DND-41 (cell line): ENCODE measurements at regions not wholly inside any gene's neighbourhood (a gene's known extent, or its start where the extent isn't known, plus 50 kb on each side); places are given as distances from the start of the nearest gene placed in this dataset.

Experiments
- ATAC-seq: fragments of 200-7000 bp; cut with Tn5 transposase; 3 replicates; pipeline ENCODE4 v1.9.1; 2021; ENCODE audit warnings: low read depth; ENCODE audit not compliant: insufficient read depth
- DNase-seq: peaks from one replicate; pipeline ENCODE4 v3.0.0-alpha.2; 2020
- H2AFZ ChIP-seq: 2 replicates; pipeline ENCODE4 v1.6.0; 2012; ENCODE audit warnings: low read depth, low read length
- H3K27ac ChIP-seq: 2 replicates; pipeline ENCODE4 v1.5.1; 2012; ENCODE audit warnings: low read length, inconsistent platforms
- H3K27me3 ChIP-seq: fragments of 200-600 bp; sonication (generic); 2 replicates; pipeline ENCODE4 v1.6.0; 2012; ENCODE audit warnings: low read length, mild to moderate bottlenecking, inconsistent platforms; ENCODE audit not compliant: insufficient read depth, poor library complexity
- H3K36me3 ChIP-seq: 2 replicates; pipeline ENCODE4 v1.5.1; 2012; ENCODE audit warnings: low read length, inconsistent platforms; ENCODE audit not compliant: insufficient read depth
- H3K4me1 ChIP-seq: 2 replicates; pipeline ENCODE4 v1.5.1; 2012; ENCODE audit warnings: mild to moderate bottlenecking, low read length; ENCODE audit not compliant: insufficient read depth
- H3K4me2 ChIP-seq: 2 replicates; pipeline ENCODE4 v1.6.0; 2012; ENCODE audit warnings: mild to moderate bottlenecking, moderate library complexity, low read length, inconsistent platforms; ENCODE audit not compliant: insufficient read depth
- H3K4me3 ChIP-seq, 2 experiments: fragments of 200-600 bp in 1 of 2; shearing (Covaris generic) in 1 of 2; 2 replicates each; pipeline ENCODE4 v1.5.1; 2012 to 2016; ENCODE audit warnings: inconsistent platforms in 2 of 2, low read length in 2 of 2, mild to moderate bottlenecking in 2 of 2, low read depth in 1 of 2, moderate library complexity in 1 of 2
- H3K79me2 ChIP-seq: 2 replicates; pipeline ENCODE4 v1.6.0; 2012; ENCODE audit warnings: low read length, inconsistent platforms; ENCODE audit not compliant: insufficient read depth
- H3K9ac ChIP-seq: 2 replicates; pipeline ENCODE4 v1.6.0; 2012; ENCODE audit warnings: low read depth, mild to moderate bottlenecking, inconsistent platforms, low read length, moderate library complexity
- H3K9me3 ChIP-seq: 2 replicates; pipeline ENCODE4 v1.5.1; 2012; ENCODE audit warnings: low read length, moderate library complexity, mild to moderate bottlenecking, inconsistent platforms; ENCODE audit not compliant: insufficient read depth, severe bottlenecking
- H4K20me1 ChIP-seq: 2 replicates; pipeline ENCODE4 v1.6.0; 2012; ENCODE audit warnings: low read length; ENCODE audit not compliant: insufficient read depth
- EZH2 ChIP-seq: IDR thresholded peaks from 3 replicates; pipeline ENCODE4 v1.6.1; 2012; ENCODE audit warnings: borderline replicate concordance, low read depth, mild to moderate bottlenecking, moderate library complexity, low read length, inconsistent platforms; ENCODE audit not compliant: severe bottlenecking
- TF ChIP-seq, protein P1 (sequence below): IDR thresholded peaks from 2 replicates; pipeline ENCODE4 v1.5.1; 2012; ENCODE audit warnings: borderline replicate concordance, low read length, moderate library complexity, mild to moderate bottlenecking; ENCODE audit not compliant: poor library complexity, severe bottlenecking; ENCODE audit errors: extremely low read depth

DNA sequence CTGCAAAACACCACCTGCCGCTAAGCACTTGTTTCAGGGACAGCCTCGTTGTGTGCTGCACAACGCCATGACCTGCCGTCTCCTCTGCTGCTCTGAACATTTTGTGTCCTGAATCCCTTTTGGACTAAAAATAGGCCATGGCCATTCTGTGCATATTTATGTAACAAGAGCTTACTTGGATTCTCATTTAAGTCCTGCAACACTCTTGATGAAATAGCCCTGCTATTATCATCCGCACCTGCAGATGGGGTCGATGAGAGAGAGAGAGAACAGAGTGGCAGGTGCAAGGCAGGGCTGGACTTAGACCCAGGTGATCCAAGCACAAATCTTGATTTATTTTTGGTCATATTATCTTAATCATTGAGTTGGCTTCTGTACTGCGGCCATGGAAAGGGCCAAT, 121.2 kb upstream of the PRKCQ start:
- DNase-seq (peak; percentile 12), ATAC-seq (no peak)
- Histone ChIP-seq H2AFZ (no peak overlapping the region), H3K9me3 (no peaks in the 10 kb centered on the region), H3K27ac (no peak overlapping the region), H3K27me3 (no peaks in the 10 kb centered on the region), H3K4me2 (no peak overlapping the region), H3K4me1 (no peaks in the 10 kb centered on the region), H3K9ac (no peak overlapping the region), H3K36me3 (no peaks in the 10 kb centered on the region), H3K4me3 (no peak overlapping the region), H3K79me2 (no peaks in the 10 kb centered on the region), H4K20me1 (no peaks in the 10 kb centered on the region)
- TF ChIP-seq, protein P1, sequence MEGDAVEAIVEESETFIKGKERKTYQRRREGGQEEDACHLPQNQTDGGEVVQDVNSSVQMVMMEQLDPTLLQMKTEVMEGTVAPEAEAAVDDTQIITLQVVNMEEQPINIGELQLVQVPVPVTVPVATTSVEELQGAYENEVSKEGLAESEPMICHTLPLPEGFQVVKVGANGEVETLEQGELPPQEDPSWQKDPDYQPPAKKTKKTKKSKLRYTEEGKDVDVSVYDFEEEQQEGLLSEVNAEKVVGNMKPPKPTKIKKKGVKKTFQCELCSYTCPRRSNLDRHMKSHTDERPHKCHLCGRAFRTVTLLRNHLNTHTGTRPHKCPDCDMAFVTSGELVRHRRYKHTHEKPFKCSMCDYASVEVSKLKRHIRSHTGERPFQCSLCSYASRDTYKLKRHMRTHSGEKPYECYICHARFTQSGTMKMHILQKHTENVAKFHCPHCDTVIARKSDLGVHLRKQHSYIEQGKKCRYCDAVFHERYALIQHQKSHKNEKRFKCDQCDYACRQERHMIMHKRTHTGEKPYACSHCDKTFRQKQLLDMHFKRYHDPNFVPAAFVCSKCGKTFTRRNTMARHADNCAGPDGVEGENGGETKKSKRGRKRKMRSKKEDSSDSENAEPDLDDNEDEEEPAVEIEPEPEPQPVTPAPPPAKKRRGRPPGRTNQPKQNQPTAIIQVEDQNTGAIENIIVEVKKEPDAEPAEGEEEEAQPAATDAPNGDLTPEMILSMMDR, result peak; percentile 48
- TF ChIP-seq EZH2, result no peak

DNA sequence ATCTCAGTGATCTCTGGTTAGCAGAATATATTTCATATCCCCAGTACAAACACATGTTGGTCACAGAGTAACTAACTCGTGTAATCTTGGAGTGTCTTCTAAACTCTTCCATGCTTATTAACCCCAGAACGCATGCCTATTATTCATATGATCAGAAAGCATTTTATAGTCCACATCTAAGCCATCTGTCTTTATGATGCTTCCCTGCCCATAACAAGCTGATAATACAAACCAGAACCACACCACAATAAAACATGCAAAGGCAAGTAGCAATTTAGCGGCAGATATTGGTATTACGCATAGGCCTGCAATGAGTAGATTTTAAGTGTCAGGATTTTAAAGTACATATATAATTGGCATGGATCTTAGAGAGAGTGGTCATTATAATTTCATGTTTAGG, 120.0 kb upstream of the PRKCQ start:
- Histone ChIP-seq H3K4me3 (no peak overlapping the region), H3K79me2 (no peaks in the 10 kb centered on the region), H3K27ac (no peak overlapping the region), H3K36me3 (no peaks in the 10 kb centered on the region), H3K9ac (no peak overlapping the region), H3K9me3 (no peaks in the 10 kb centered on the region), H2AFZ (no peak overlapping the region), H4K20me1 (no peaks in the 10 kb centered on the region), H3K4me2 (no peak overlapping the region), H3K27me3 (no peaks in the 10 kb centered on the region), H3K4me1 (no peaks in the 10 kb centered on the region)
- no peak for DNase-seq
- TF ChIP-seq, protein P1, result no peak
- TF ChIP-seq EZH2, result no peak
- no peak for ATAC-seq

DNA sequence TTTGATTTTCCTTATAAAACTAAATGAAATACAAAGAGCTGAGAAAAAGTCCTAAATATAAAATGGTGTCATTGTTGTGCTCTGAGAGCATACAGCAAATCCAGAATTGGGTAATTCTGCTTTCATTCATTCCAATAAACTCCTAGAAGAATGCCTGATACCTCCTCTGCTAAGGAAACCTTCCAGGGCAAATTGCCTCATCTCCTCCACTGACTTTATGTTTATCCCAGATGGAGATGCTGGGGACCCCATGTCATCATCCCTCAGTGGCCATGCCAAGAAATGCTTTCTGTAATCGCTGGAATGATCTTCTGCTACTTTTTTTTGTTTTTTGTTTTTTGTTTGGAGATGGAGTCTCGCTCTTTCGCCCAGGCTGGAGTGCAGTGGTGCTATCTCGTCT, 119.3 kb upstream of the PRKCQ start:
- Histone ChIP-seq H3K4me3 (no peak overlapping the region), H3K27me3 (no peaks in the 10 kb centered on the region), H3K36me3 (no peaks in the 10 kb centered on the region), H3K79me2 (no peaks in the 10 kb centered on the region), H3K9ac (no peak overlapping the region), H3K27ac (no peak overlapping the region), H2AFZ (no peak overlapping the region), H4K20me1 (no peaks in the 10 kb centered on the region), H3K9me3 (no peaks in the 10 kb centered on the region), H3K4me1 (no peaks in the 10 kb centered on the region), H3K4me2 (no peak overlapping the region)
- TF ChIP-seq EZH2, result no peak
- TF ChIP-seq, protein P1, result no peak
- DNase-seq (no peak), ATAC-seq (no peak)

DNA sequence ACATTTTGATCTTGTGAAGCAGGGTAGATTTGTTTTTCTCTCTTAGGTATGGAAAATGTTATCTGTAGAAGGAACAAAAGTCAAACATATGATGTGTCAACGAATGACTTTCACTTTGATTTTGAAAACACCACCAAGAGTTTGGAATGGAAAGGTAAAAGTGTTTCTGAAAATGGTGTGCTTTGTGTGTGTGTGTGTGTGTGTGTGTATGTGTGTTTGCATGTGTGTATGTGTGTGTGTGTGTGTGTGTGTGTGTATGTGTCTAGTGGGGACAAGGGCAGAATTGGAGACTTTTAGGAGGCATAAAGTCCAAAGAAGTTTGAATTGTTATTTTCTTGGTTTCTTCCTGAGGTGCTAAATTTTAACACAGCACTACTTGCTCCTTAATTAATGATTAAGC, 115.4 kb upstream of the PRKCQ start:
- Histone ChIP-seq H4K20me1 (no peaks in the 10 kb centered on the region), H3K4me2 (no peak overlapping the region), H3K36me3 (no peaks in the 10 kb centered on the region), H3K9me3 (no peaks in the 10 kb centered on the region), H2AFZ (no peak overlapping the region), H3K4me3 (no peak overlapping the region), H3K27ac (no peak overlapping the region), H3K9ac (no peak overlapping the region), H3K79me2 (no peaks in the 10 kb centered on the region), H3K4me1 (no peaks in the 10 kb centered on the region), H3K27me3 (no peaks in the 10 kb centered on the region)
- ATAC-seq, result no peak
- DNase-seq, result no peak
- TF ChIP-seq EZH2, result no peak
- TF ChIP-seq, protein P1, result no peak
